HepG2 (cell line): ENCODE measurements at regions not wholly inside any gene's neighbourhood (a gene's known extent, or its start where the extent isn't known, plus 50 kb on each side); places are given as distances from the start of the nearest gene placed in this dataset.

Experiments used
- ATAC-seq: fragments of 200-7000 bp; cut with Tn5 transposase; 3 replicates; pipeline ENCODE4 v1.9.1; 2020; ENCODE audit warnings: mild to moderate bottlenecking, moderate library complexity
- BruUV-seq: library from RNA; stranded (reverse); fragments of 400-500 nt; replicated peaks from 2 replicates; lab custom pipeline; 2021; lab: Mats Ljungman, UMichigan
- CTCF ChIA-PET: fragments of 300-600 bp; formaldehyde crosslinking; extraction: SDS; loops from one replicate; lab custom pipeline; 2021; ENCODE audit warnings: low total read pairs, inconsistent platforms, low intra/inter-chr PET ratio; lab: Yijun Ruan, JAX
- POLR2A ChIA-PET: fragments of 350-600 bp; sonication (Branson Sonifier 250); formaldehyde crosslinking; loops from one replicate; lab custom pipeline; 2020; ENCODE audit warnings: antibody characterized with exemption, inconsistent platforms; lab: Yijun Ruan, JAX
- DNase-seq: peaks from one replicate; pipeline ENCODE4 v3.0.0-alpha.2; 2015; ENCODE audit warnings: low spot score
- FAIRE-seq: peaks from 3 replicates; lab custom pipeline; 2011; peaks lifted over from hg19 to GRCh38; lab: Jason Lieb, UNC
- H2AFZ ChIP-seq: one replicate; pipeline ENCODE4 v1.6.1; 2011; ENCODE audit warnings: low read length, inconsistent platforms
- H3K27ac ChIP-seq: fragments of 300-600 bp; 3 replicates; pipeline ENCODE4 v1.8.0; 2011; ENCODE audit warnings: mixed run types, mild to moderate bottlenecking, mixed read lengths, low read length, inconsistent platforms; ENCODE audit not compliant: insufficient read depth; ENCODE audit errors: extremely low read length
- H3K27me3 ChIP-seq, 2 experiments: fragments of 200-600 bp in 1 of 2; 2 replicates in 1 of 2; 3 replicates in 1 of 2; pipeline versions ENCODE4 v1.6.0 to v1.8.0; 2011; ENCODE audit warnings: low read length in 2 of 2, mild to moderate bottlenecking in 2 of 2, moderate library complexity in 2 of 2, inconsistent platforms in 1 of 2; ENCODE audit not compliant: insufficient read depth in 2 of 2, control insufficient read depth in 1 of 2
- H3K36me3 ChIP-seq, 2 experiments: fragments of 200-600 bp in 1 of 2; replicated peaks in 1 of 2; 2 replicates in 1 of 2; 3 replicates in 1 of 2; pipeline versions ENCODE4 v1.5.1 to v1.8.0; 2011; ENCODE audit warnings: low read length in 2 of 2, inconsistent platforms in 1 of 2; ENCODE audit not compliant: insufficient read depth in 2 of 2, control insufficient read depth in 1 of 2
- H3K4me1 ChIP-seq: 2 replicates; pipeline ENCODE4 v1.5.1; 2012; ENCODE audit warnings: low read length, inconsistent platforms; ENCODE audit not compliant: insufficient read depth
- H3K4me2 ChIP-seq: 2 replicates; pipeline ENCODE4 v1.6.0; 2011; ENCODE audit warnings: low read depth, low read length, inconsistent platforms
- H3K4me3 ChIP-seq, 3 experiments: fragments of 200-600 bp in 1 of 3; sonication (generic), shearing (Covaris generic) in 1 of 3; replicated peaks in 1 of 3; 2 replicates each; pipeline ENCODE4 v1.5.1; 2011 to 2016; ENCODE audit warnings: low read length in 3 of 3, inconsistent platforms in 2 of 3, low read depth in 2 of 3, mild to moderate bottlenecking in 2 of 3, control low read depth in 1 of 3, mixed read lengths in 1 of 3; ENCODE audit not compliant: insufficient read depth in 1 of 3
- H3K79me2 ChIP-seq: one replicate; pipeline ENCODE4 v1.6.1; 2011; ENCODE audit warnings: low read length, inconsistent platforms; ENCODE audit not compliant: insufficient read depth
- H3K9ac ChIP-seq: 2 replicates; pipeline ENCODE4 v1.6.0; 2011; ENCODE audit warnings: mild to moderate bottlenecking, low read depth, low read length, inconsistent platforms; ENCODE audit not compliant: insufficient read depth
- H3K9me3 ChIP-seq: 2 replicates; pipeline ENCODE4 v1.5.1; 2012; ENCODE audit warnings: mild to moderate bottlenecking, low read length
- H4K20me1 ChIP-seq: 2 replicates; pipeline ENCODE4 v1.6.0; 2011; ENCODE audit warnings: inconsistent platforms, mild to moderate bottlenecking, low read length, moderate library complexity; ENCODE audit not compliant: insufficient read depth
- HOXD1 ChIP-seq: sonication (generic); formaldehyde crosslinking; IDR thresholded peaks from 2 replicates; pipeline ENCODE4 v1.5.0; 2020; ENCODE audit warnings: missing genetic modification reagents
- IKZF1 ChIP-seq: fragments of 450-650 bp; IDR thresholded peaks from 2 replicates; pipeline ENCODE4 v1.7.1; 2016
- KDM2A ChIP-seq: sonication (generic); formaldehyde crosslinking; IDR thresholded peaks from 2 replicates; pipeline ENCODE4 v1.4.0; 2020; ENCODE audit warnings: low read depth, missing genetic modification reagents, borderline replicate concordance
- PATZ1 ChIP-seq: sonication (generic); formaldehyde crosslinking; IDR thresholded peaks from 2 replicates; pipeline ENCODE4 v1.4.0; 2020; ENCODE audit warnings: missing genetic modification reagents
- PCBP1 ChIP-seq: fragments of 200-400 bp; formaldehyde crosslinking; IDR thresholded peaks from 2 replicates; pipeline ENCODE4 v1.6.1; 2017; ENCODE audit warnings: mild to moderate bottlenecking, low read depth, low read length, borderline replicate concordance
- RAD51 ChIP-seq: fragments of 450-650 bp; IDR thresholded peaks from 2 replicates; pipeline ENCODE4 v1.6.1; 2016; ENCODE audit warnings: borderline replicate concordance
- YY1 ChIP-seq: IDR thresholded peaks from 2 replicates; pipeline ENCODE4 v1.6.1; 2011; ENCODE audit warnings: low read length, low read depth, moderate library complexity, mild to moderate bottlenecking; ENCODE audit not compliant: insufficient read depth, insufficient replicate concordance
- ZNF136 ChIP-seq: sonication (generic); formaldehyde crosslinking; IDR thresholded peaks from 2 replicates; pipeline ENCODE4 v1.8.1; 2022; ENCODE audit warnings: low read depth, mild to moderate bottlenecking, moderate library complexity, missing genetic modification reagents
- ZNF225 ChIP-seq: sonication (generic); formaldehyde crosslinking; IDR thresholded peaks from 2 replicates; pipeline ENCODE4 v1.4.0; 2020; ENCODE audit warnings: mild to moderate bottlenecking, missing genetic modification reagents
- WGBS: methylation state at CpG from one replicate; pipeline ENCODE4 v1.1.6; 2017; ENCODE audit warnings: low lambda C conversion rate; 5-methylcytosine and 5-hydroxymethylcytosine counted together
- in situ Hi-C: cut with HindIII; loops from 2 replicates; pipeline ENCODE4 v1.10.0; 2017; ENCODE audit warnings: low pct_unique_long_range_greater_than_20kb; ENCODE audit not compliant: extremely low pct_ligation_motif_present
- intact Hi-C: fragments of 100-400 bp; cut with micrococcal nuclease; formaldehyde crosslinking; loops from one replicate; pipeline ENCODE4 v1.10.0; 2022; ENCODE audit not compliant: unreplicated experiment
- TF ChIP-seq, protein P1 (sequence below): sonication (generic); formaldehyde crosslinking; IDR thresholded peaks from 2 replicates; pipeline ENCODE4 v1.4.0; 2020; ENCODE audit warnings: missing genetic modification reagents

- FAIRE-seq (no peak), DNase-seq (no peak), ATAC-seq (no peak)
- no TSS peak for BruUV-seq
- intact Hi-C loops: no loop called here
- Histone ChIP-seq H3K79me2 (no peaks in the 10 kb centered on the region), H3K27me3 (no peaks in the 10 kb centered on the region), H3K36me3 (no peaks in the 10 kb centered on the region), H3K4me1 (no peaks in the 10 kb centered on the region), H3K9ac (no peak overlapping the region), H3K4me3 (no peak overlapping the region), H3K9me3 (no peaks in the 10 kb centered on the region), H4K20me1 (no peaks in the 10 kb centered on the region), H3K4me2 (no peak overlapping the region), H3K27ac (no peak overlapping the region), H2AFZ (no peak overlapping the region)
- in situ Hi-C loops: no loop called here
- ChIA-PET POLR2A (no interaction called here), CTCF (no interaction called here)
- TF ChIP-seq KDM2A (no peak), ZNF225 (CRISPR knock-in tag) (no peak), IKZF1 (no peak), RAD51 (no peak), PCBP1 (no peak), PATZ1 (CRISPR knock-in tag) (no peak), ZNF136 (no peak), HOXD1 (CRISPR knock-in tag) (no peak), YY1 (no peak)
- TF ChIP-seq, protein P1, sequence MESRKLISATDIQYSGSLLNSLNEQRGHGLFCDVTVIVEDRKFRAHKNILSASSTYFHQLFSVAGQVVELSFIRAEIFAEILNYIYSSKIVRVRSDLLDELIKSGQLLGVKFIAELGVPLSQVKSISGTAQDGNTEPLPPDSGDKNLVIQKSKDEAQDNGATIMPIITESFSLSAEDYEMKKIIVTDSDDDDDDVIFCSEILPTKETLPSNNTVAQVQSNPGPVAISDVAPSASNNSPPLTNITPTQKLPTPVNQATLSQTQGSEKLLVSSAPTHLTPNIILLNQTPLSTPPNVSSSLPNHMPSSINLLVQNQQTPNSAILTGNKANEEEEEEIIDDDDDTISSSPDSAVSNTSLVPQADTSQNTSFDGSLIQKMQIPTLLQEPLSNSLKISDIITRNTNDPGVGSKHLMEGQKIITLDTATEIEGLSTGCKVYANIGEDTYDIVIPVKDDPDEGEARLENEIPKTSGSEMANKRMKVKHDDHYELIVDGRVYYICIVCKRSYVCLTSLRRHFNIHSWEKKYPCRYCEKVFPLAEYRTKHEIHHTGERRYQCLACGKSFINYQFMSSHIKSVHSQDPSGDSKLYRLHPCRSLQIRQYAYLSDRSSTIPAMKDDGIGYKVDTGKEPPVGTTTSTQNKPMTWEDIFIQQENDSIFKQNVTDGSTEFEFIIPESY (CRISPR knock-in tag): no peak
- WGBS: 5% methylated on average over 5 of the region's 5 CpGs
These were observed 200.8 kb upstream of the TMCO5A start for GRCh38 chr15:37733628-37734027.
